ENCODE measurements at regions not wholly inside any gene's neighbourhood (a gene's known extent, or its start where the extent isn't known, plus 50 kb on each side); places are given as distances from the start of the nearest gene placed in this dataset.
A peak's percentile ranks its signal among the peaks of the same experiment; 100 is the strongest.

- Histone ChIP-seq H3K36me3 (ENCODE audit: low read depth, missing control alignments) (no peaks in the 10 kb centered on the region), H3K4me3 (no peak overlapping the region), H3K27me3 (no peaks in the 10 kb centered on the region), H3K4me1 (no peaks in the 10 kb centered on the region), H3K27ac (no peak overlapping the region), H3K9me3 (no peaks in the 10 kb centered on the region)
- no peak for DNase-seq
- WGBS, 2 donors = 83 to 90% methylated on average over 3 of the region's 3 CpGs
- TF ChIP-seq POLR2A (IDR thresholded peaks at IDR 0.05) (no peak), CTCF (IDR thresholded peaks at IDR 0.05) (no peak)
- intact Hi-C loops (cut with DNase I; ENCODE audit: low total_unique reads) = no loop called here
Measured at GRCh38 chr21:14678973-14679574, 133.0 kb upstream of the SAMSN1 start.

GRCh38 chr21:14677639-14678179 is 131.6 kb upstream of the SAMSN1 start:
- Histone ChIP-seq H3K27me3 (no peaks in the 10 kb centered on the region), H3K4me1 (no peaks in the 10 kb centered on the region), H3K9me3 (no peaks in the 10 kb centered on the region), H3K27ac (no peak overlapping the region), H3K4me3 (no peak overlapping the region), H3K36me3 (ENCODE audit: low read depth, missing control alignments) (no peaks in the 10 kb centered on the region)
- intact Hi-C loops (cut with DNase I; ENCODE audit: low total_unique reads) = no loop called here
- TF ChIP-seq CTCF (IDR thresholded peaks at IDR 0.05) = no peak
- no peak for TF ChIP-seq POLR2A (IDR thresholded peaks at IDR 0.05)
- no peak for DNase-seq
- WGBS, 2 donors = 67 to 74% methylated on average over 9 of the region's 9 CpGs

DNA sequence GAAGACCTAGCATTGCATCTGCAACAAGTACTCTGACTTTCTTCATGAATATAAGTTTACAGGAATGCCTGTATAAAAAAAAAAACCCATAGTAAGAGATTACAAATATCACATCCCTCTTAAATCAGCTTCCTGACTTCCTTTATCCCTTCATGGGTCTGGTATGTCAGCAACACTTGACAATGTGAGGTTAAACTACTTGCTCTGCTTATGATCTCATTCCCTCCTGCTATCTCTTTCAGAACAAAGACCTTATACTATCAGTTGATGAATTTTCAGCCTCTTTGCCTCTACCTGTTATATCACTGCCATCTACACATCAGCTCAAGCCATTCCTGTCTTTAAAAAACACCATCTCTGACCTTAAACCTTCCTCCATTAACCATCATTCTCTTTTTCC is 130.9 kb upstream of the SAMSN1 start:
- no peak overlapping the region for H3K27ac ChIP-seq
- no peaks in the 10 kb centered on the region for H3K27me3 ChIP-seq
- H3K9me3 ChIP-seq = no peaks in the 10 kb centered on the region
- intact Hi-C loops (cut with DNase I; ENCODE audit: low total_unique reads) = no loop called here
- H3K36me3 ChIP-seq (ENCODE audit: low read depth, missing control alignments) = no peaks in the 10 kb centered on the region
- no peak overlapping the region for H3K4me3 ChIP-seq
- TF ChIP-seq CTCF (IDR thresholded peaks at IDR 0.05) (no peak), POLR2A (IDR thresholded peaks at IDR 0.05) (no peak)
- no peaks in the 10 kb centered on the region for H3K4me1 ChIP-seq
- DNase-seq = no peak

GRCh38 chr21:14675774-14676530 is 129.8 kb upstream of the SAMSN1 start:
- intact Hi-C loops (cut with DNase I; ENCODE audit: low total_unique reads) = no loop called here
- Histone ChIP-seq H3K4me1 (no peaks in the 10 kb centered on the region), H3K9me3 (no peaks in the 10 kb centered on the region), H3K27me3 (no peaks in the 10 kb centered on the region), H3K27ac (no peak overlapping the region), H3K36me3 (ENCODE audit: low read depth, missing control alignments) (no peaks in the 10 kb centered on the region), H3K4me3 (no peak overlapping the region)
- WGBS, 2 donors = 52 to 61% methylated on average over 7 of the region's 7 CpGs
- TF ChIP-seq POLR2A (IDR thresholded peaks at IDR 0.05) (no peak), CTCF (IDR thresholded peaks at IDR 0.05) (no peak)
- DNase-seq = peak; percentile 19
